ENCODE measurements at regions not wholly inside any gene's neighbourhood (a gene's known extent, or its start where the extent isn't known, plus 50 kb on each side); places are given as distances from the start of the nearest gene placed in this dataset.

- H3K27me3 ChIP-seq (ENCODE audit: insufficient read depth, low read length): no peaks in the 10 kb centered on the region; the same call in 1 of the 2 replicates
These were observed 91.4 kb upstream of the OTOS start for GRCh38 chr2:240231838-240232244.

GRCh38 chr2:240232264-240232915 is 91.9 kb upstream of the OTOS start:
- Histone ChIP-seq H3K9me3 (ENCODE audit: insufficient read depth, low read depth, low read length) (peaks cover 10% of the 10 kb centered on the region; the same call in 1 of the 2 replicates), H3K9ac (ENCODE audit: low read depth, low read length) (no peak overlapping the region), H3K4me3 (ENCODE audit: low read length) (peak overlapping the region; percentile 66; the same call in 1 of the 2 replicates), H3K4me1 (ENCODE audit: insufficient read depth, low read length) (no peaks in the 10 kb centered on the region), H3K36me3 (ENCODE audit: insufficient read depth, low read depth, low read length) (no peaks in the 10 kb centered on the region), H3K27me3 (ENCODE audit: insufficient read depth, low read length) (no peaks in the 10 kb centered on the region; the same call in 1 of the 2 replicates), H3K27ac (ENCODE audit: low read length) (no peak overlapping the region)

More at GRCh38 chr2:240231838-240232244, 91.4 kb upstream of the OTOS start:
- no peak overlapping the region for H3K27ac ChIP-seq (ENCODE audit: low read length)
- H3K9me3 ChIP-seq (ENCODE audit: insufficient read depth, low read depth, low read length): peaks cover 10% of the 10 kb centered on the region; the same call in 1 of the 2 replicates
- H3K36me3 ChIP-seq (ENCODE audit: insufficient read depth, low read depth, low read length): no peaks in the 10 kb centered on the region
- no peaks in the 10 kb centered on the region for H3K4me1 ChIP-seq (ENCODE audit: insufficient read depth, low read length)
- no peak overlapping the region for H3K9ac ChIP-seq (ENCODE audit: low read depth, low read length)
- no peak overlapping the region for H3K4me3 ChIP-seq (ENCODE audit: low read length)

GRCh38 chr2:240232961-240233884 is 92.8 kb upstream of the OTOS start:
- H3K36me3 ChIP-seq (ENCODE audit: insufficient read depth, low read depth, low read length): no peaks in the 10 kb centered on the region
- H3K4me1 ChIP-seq (ENCODE audit: insufficient read depth, low read length): no peaks in the 10 kb centered on the region
- H3K9me3 ChIP-seq (ENCODE audit: insufficient read depth, low read depth, low read length): peaks cover 10% of the 10 kb centered on the region; the same call in 1 of the 2 replicates
- H3K27ac ChIP-seq (ENCODE audit: low read length): no peak overlapping the region
- H3K9ac ChIP-seq (ENCODE audit: low read depth, low read length): no peak overlapping the region
- no peaks in the 10 kb centered on the region; the same call in 1 of the 2 replicates for H3K27me3 ChIP-seq (ENCODE audit: insufficient read depth, low read length)
- H3K4me3 ChIP-seq (ENCODE audit: low read length): peak overlapping the region; percentile 66; the same call in 1 of the 2 replicates

GRCh38 chr2:240233885-240234502 is 93.5 kb upstream of the OTOS start:
- Histone ChIP-seq H3K27ac (ENCODE audit: low read length) (no peak overlapping the region), H3K27me3 (ENCODE audit: insufficient read depth, low read length) (no peaks in the 10 kb centered on the region; the same call in 1 of the 2 replicates), H3K36me3 (ENCODE audit: insufficient read depth, low read depth, low read length) (no peaks in the 10 kb centered on the region), H3K9ac (ENCODE audit: low read depth, low read length) (no peak overlapping the region), H3K9me3 (ENCODE audit: insufficient read depth, low read depth, low read length) (peaks cover 9% of the 10 kb centered on the region; the same call in 1 of the 2 replicates), H3K4me1 (ENCODE audit: insufficient read depth, low read length) (no peaks in the 10 kb centered on the region), H3K4me3 (ENCODE audit: low read length) (peak overlapping the region; percentile 56; the same call in 1 of the 2 replicates)

GRCh38 chr2:240234503-240234951 is 94.1 kb upstream of the OTOS start:
- H3K9me3 ChIP-seq (ENCODE audit: insufficient read depth, low read depth, low read length): peaks cover 4% of the 10 kb centered on the region; the same call in 1 of the 2 replicates
- no peaks in the 10 kb centered on the region for H3K4me1 ChIP-seq (ENCODE audit: insufficient read depth, low read length)
- H3K27me3 ChIP-seq (ENCODE audit: insufficient read depth, low read length): peaks cover 2% of the 10 kb centered on the region; the same call in 1 of the 2 replicates
- H3K4me3 ChIP-seq (ENCODE audit: low read length): no peak overlapping the region
- H3K9ac ChIP-seq (ENCODE audit: low read depth, low read length): no peak overlapping the region
- no peak overlapping the region for H3K27ac ChIP-seq (ENCODE audit: low read length)
- H3K36me3 ChIP-seq (ENCODE audit: insufficient read depth, low read depth, low read length): no peaks in the 10 kb centered on the region

GRCh38 chr2:240235149-240235803 is 94.8 kb upstream of the OTOS start:
- Histone ChIP-seq H3K27me3 (ENCODE audit: insufficient read depth, low read length) (peaks cover 9% of the 10 kb centered on the region; the same call in 1 of the 2 replicates), H3K27ac (ENCODE audit: low read length) (no peak overlapping the region), H3K4me1 (ENCODE audit: insufficient read depth, low read length) (no peaks in the 10 kb centered on the region), H3K9ac (ENCODE audit: low read depth, low read length) (no peak overlapping the region), H3K4me3 (ENCODE audit: low read length) (no peak overlapping the region), H3K36me3 (ENCODE audit: insufficient read depth, low read depth, low read length) (no peaks in the 10 kb centered on the region), H3K9me3 (ENCODE audit: insufficient read depth, low read depth, low read length) (peaks cover 1% of the 10 kb centered on the region; the same call in 1 of the 2 replicates)

GRCh38 chr2:240235811-240236210 is 95.4 kb upstream of the OTOS start:
- Histone ChIP-seq H3K4me3 (ENCODE audit: low read length) (no peak overlapping the region), H3K27me3 (ENCODE audit: insufficient read depth, low read length) (peaks cover 9% of the 10 kb centered on the region; the same call in 1 of the 2 replicates), H3K4me1 (ENCODE audit: insufficient read depth, low read length) (no peaks in the 10 kb centered on the region), H3K9me3 (ENCODE audit: insufficient read depth, low read depth, low read length) (peaks cover 4% of the 10 kb centered on the region; the same call in 1 of the 2 replicates), H3K9ac (ENCODE audit: low read depth, low read length) (no peak overlapping the region), H3K36me3 (ENCODE audit: insufficient read depth, low read depth, low read length) (no peaks in the 10 kb centered on the region), H3K27ac (ENCODE audit: low read length) (no peak overlapping the region)

GRCh38 chr2:240236217-240237111 is 96.0 kb upstream of the OTOS start:
- Histone ChIP-seq H3K9me3 (ENCODE audit: insufficient read depth, low read depth, low read length) (peaks cover 4% of the 10 kb centered on the region; the same call in 1 of the 2 replicates), H3K36me3 (ENCODE audit: insufficient read depth, low read depth, low read length) (no peaks in the 10 kb centered on the region), H3K9ac (ENCODE audit: low read depth, low read length) (no peak overlapping the region), H3K27ac (ENCODE audit: low read length) (no peak overlapping the region), H3K4me3 (ENCODE audit: low read length) (no peak overlapping the region), H3K4me1 (ENCODE audit: insufficient read depth, low read length) (no peaks in the 10 kb centered on the region), H3K27me3 (ENCODE audit: insufficient read depth, low read length) (peaks cover 9% of the 10 kb centered on the region; the same call in 1 of the 2 replicates)

GRCh38 chr2:240237609-240238174 is 97.2 kb upstream of the OTOS start:
- Histone ChIP-seq H3K27ac (ENCODE audit: low read length) (no peak overlapping the region), H3K27me3 (ENCODE audit: insufficient read depth, low read length) (peaks cover 9% of the 10 kb centered on the region; the same call in 1 of the 2 replicates), H3K36me3 (ENCODE audit: insufficient read depth, low read depth, low read length) (no peaks in the 10 kb centered on the region), H3K4me1 (ENCODE audit: insufficient read depth, low read length) (no peaks in the 10 kb centered on the region), H3K9ac (ENCODE audit: low read depth, low read length) (no peak overlapping the region), H3K9me3 (ENCODE audit: insufficient read depth, low read depth, low read length) (peaks cover 4% of the 10 kb centered on the region; the same call in 1 of the 2 replicates), H3K4me3 (ENCODE audit: low read length) (no peak overlapping the region)

GRCh38 chr2:240238201-240238600 is 97.7 kb upstream of the OTOS start:
- H3K4me1 ChIP-seq (ENCODE audit: insufficient read depth, low read length): no peaks in the 10 kb centered on the region
- H3K9me3 ChIP-seq (ENCODE audit: insufficient read depth, low read depth, low read length): peaks cover 4% of the 10 kb centered on the region; the same call in 1 of the 2 replicates
- no peak overlapping the region for H3K27ac ChIP-seq (ENCODE audit: low read length)
- H3K9ac ChIP-seq (ENCODE audit: low read depth, low read length): no peak overlapping the region
- no peaks in the 10 kb centered on the region for H3K36me3 ChIP-seq (ENCODE audit: insufficient read depth, low read depth, low read length)
- H3K27me3 ChIP-seq (ENCODE audit: insufficient read depth, low read length): peaks cover 9% of the 10 kb centered on the region; the same call in 1 of the 2 replicates
- H3K4me3 ChIP-seq (ENCODE audit: low read length): no peak overlapping the region

All from iPS-20b (cell line).